ENCODE measurements at regions not wholly inside any gene's neighbourhood (a gene's known extent, or its start where the extent isn't known, plus 50 kb on each side); places are given as distances from the start of the nearest gene placed in this dataset.

DNA sequence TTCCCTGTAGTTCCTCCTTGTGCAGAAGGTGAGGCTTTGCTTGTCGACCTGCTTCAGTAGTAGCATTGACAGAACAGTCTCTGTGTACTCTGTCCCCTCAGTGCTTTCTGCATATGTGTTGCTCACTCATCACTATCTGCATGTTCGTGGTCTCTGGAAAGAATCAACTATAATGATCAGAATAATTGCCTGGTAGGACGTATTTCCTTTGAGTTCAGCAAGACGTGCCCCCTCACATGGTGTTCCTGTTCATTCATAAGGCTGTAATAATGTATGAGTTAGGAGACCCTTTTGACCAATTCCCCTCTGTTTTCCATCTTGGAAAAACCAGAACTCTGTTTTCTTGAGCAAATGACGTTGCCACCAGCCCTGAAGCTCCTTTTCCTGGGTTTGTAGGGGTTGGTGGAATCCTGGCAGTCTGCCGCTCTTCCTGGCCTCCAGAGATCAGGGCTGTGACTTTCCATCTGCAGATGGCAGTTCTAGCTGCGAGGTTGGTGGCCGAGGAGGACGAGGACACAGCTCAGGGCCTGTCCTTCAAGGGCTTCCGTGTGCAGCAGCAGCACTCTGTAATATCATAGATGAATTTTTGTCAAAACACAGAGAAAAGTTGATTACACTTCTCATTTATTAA is 61.9 kb downstream of the EXOSC2 start:
- no peak for ATAC-seq
- POLR2A ChIA-PET = no interaction called here
- DNase-seq (ENCODE audit: low read depth, low spot score) = no peak
- Histone ChIP-seq H3K4me1 (ENCODE audit: control insufficient read depth, insufficient read depth, low read length) (peaks cover 12% of the 10 kb centered on the region), H3K4me3 (no peak overlapping the region), H3K9me3 (replicated peaks; ENCODE audit: control insufficient read depth, insufficient read depth, low read length) (no peaks in the 10 kb centered on the region), H4K20me1 (ENCODE audit: control insufficient read depth, insufficient read depth) (no peaks in the 10 kb centered on the region), H2AFZ (ENCODE audit: control insufficient read depth, low read depth, low read length) (no peak overlapping the region), H3K79me2 (ENCODE audit: control insufficient read depth, insufficient read depth, low read length) (peaks cover 3% of the 10 kb centered on the region), H3K9ac (ENCODE audit: control insufficient read depth, insufficient read depth, low read length) (no peak overlapping the region), H3K27me3 (replicated peaks in 1 of 2; ENCODE audit: control insufficient read depth in 2 of 2, insufficient read depth in 2 of 2, low read length in 1 of 2) (no peaks in the 10 kb centered on the region), H3K27ac (ENCODE audit: control insufficient read depth, insufficient read depth) (no peak overlapping the region; the same call in 1 of the 2 replicates), H3K36me3 (ENCODE audit: control insufficient read depth in 2 of 2, insufficient read depth in 2 of 2, low read length in 1 of 2) (no peaks in the 10 kb centered on the region), H3K4me2 (ENCODE audit: control insufficient read depth, insufficient read depth) (peak overlapping the region; percentile 4; the same call in 1 of the 2 replicates)
- no peak for FAIRE-seq
- WGBS (ENCODE audit: insufficient coverage, insufficient replicate concordance, low lambda C conversion rate, missing lambda C conversion rate) = 70% methylated on average over 10 of the region's 10 CpGs
- intact Hi-C loops (cut with micrococcal nuclease; ENCODE audit: unreplicated experiment) = no loop called here
- CTCF ChIA-PET = interaction anchor here (1.2 to 1.4 kb wide), 3 partner anchors 13 to 115 kb away, joined by 3 to 5 read pairs (median 4); no protein-coding TSS in a partner anchor
- BruUV-seq (replicated peaks) = no TSS peak
- SMC1A ChIA-PET (ENCODE audit: uncharacterized antibody, unreplicated experiment) = interaction anchor here (1.0 to 1.3 kb wide), 3 partner anchors 16 to 115 kb away, joined by 3 to 7 read pairs (median 3); no protein-coding TSS in a partner anchor
- TF ChIP-seq ZNF24 (IDR thresholded peaks at IDR 0.05) = no peak
- in situ Hi-C loops (cut with MboI) = no loop called here
- RAD21 ChIA-PET (ENCODE audit: unreplicated experiment) = interaction anchor here (0.7 to 1.5 kb wide), 2 partner anchors 49 to 62 kb away, joined by 3 read pairs; no protein-coding TSS in a partner anchor

DNA sequence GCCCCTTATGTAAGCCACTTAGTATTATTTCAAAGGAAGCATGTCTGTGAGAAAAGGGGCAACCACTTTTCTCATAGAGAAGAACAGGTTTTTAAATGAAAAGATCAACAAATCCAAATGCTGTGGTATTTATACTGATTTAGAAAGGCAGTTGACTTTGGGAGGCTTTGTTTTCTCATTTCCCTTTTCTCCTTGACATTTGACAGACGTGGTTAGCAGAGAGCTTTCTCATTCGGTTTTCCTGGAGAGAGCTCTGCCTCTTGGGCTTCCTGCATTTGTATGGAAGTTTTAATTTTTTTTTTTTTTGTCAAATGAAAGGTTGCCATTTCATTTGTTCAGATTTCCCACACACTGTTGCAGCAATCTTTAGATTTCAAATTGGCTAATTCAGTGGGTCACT is 62.5 kb downstream of the EXOSC2 start:
- Histone ChIP-seq H3K36me3 (ENCODE audit: control insufficient read depth in 2 of 2, insufficient read depth in 2 of 2, low read length in 1 of 2) (no peaks in the 10 kb centered on the region), H2AFZ (ENCODE audit: control insufficient read depth, low read depth, low read length) (no peak overlapping the region), H3K27ac (ENCODE audit: control insufficient read depth, insufficient read depth) (peak overlapping the region; percentile 24; the same call in 1 of the 2 replicates), H3K4me2 (ENCODE audit: control insufficient read depth, insufficient read depth) (peak overlapping the region; percentile 29), H3K27me3 (replicated peaks in 1 of 2; ENCODE audit: control insufficient read depth in 2 of 2, insufficient read depth in 2 of 2, low read length in 1 of 2) (no peaks in the 10 kb centered on the region), H3K4me1 (ENCODE audit: control insufficient read depth, insufficient read depth, low read length) (peaks cover 13% of the 10 kb centered on the region), H3K79me2 (ENCODE audit: control insufficient read depth, insufficient read depth, low read length) (peaks cover 3% of the 10 kb centered on the region), H3K9me3 (replicated peaks; ENCODE audit: control insufficient read depth, insufficient read depth, low read length) (no peaks in the 10 kb centered on the region), H3K4me3 (no peak overlapping the region), H4K20me1 (ENCODE audit: control insufficient read depth, insufficient read depth) (no peaks in the 10 kb centered on the region), H3K9ac (ENCODE audit: control insufficient read depth, insufficient read depth, low read length) (no peak overlapping the region)
- ChIA-PET SMC1A (ENCODE audit: uncharacterized antibody, unreplicated experiment) (interaction anchor here (1.0 to 2.2 kb wide), 8 partner anchors 11 to 172 kb away, joined by 3 to 9 read pairs (median 3); no protein-coding TSS in a partner anchor), POLR2A (interaction anchor here (1.0 kb wide), 1 partner anchor 41 kb away, joined by 5 read pairs; no protein-coding TSS in a partner anchor), CTCF (interaction anchor here (0.7 to 1.3 kb wide), 4 partner anchors 12 to 136 kb away, joined by 3 to 5 read pairs (median 4); no protein-coding TSS in a partner anchor), RAD21 (ENCODE audit: unreplicated experiment) (interaction anchor here (0.7 to 1.5 kb wide), 2 partner anchors 49 to 63 kb away, joined by 3 read pairs; no protein-coding TSS in a partner anchor)
- DNase-seq (ENCODE audit: low read depth, low spot score) = no peak
- TF ChIP-seq EED (IDR thresholded peaks at IDR 0.05; ENCODE audit: low read depth) (0 out of 2 replicates have a peak, but pooled peaks have one; percentile 13), SPI1 (IDR thresholded peaks at IDR 0.05; ENCODE audit: borderline replicate concordance, insufficient read depth, low read depth, low read length) (peak; percentile 75), RUNX3 (IDR thresholded peaks at IDR 0.05; ENCODE audit: low read length) (peak; percentile 49), BCL11A (IDR thresholded peaks at IDR 0.05; ENCODE audit: low read depth, low read length) (no peak), IKZF2 (IDR thresholded peaks at IDR 0.05) (peak; percentile 41 to 68; a peak in 2 of 4 replicates)
- TF ChIP-seq, protein P1, sequence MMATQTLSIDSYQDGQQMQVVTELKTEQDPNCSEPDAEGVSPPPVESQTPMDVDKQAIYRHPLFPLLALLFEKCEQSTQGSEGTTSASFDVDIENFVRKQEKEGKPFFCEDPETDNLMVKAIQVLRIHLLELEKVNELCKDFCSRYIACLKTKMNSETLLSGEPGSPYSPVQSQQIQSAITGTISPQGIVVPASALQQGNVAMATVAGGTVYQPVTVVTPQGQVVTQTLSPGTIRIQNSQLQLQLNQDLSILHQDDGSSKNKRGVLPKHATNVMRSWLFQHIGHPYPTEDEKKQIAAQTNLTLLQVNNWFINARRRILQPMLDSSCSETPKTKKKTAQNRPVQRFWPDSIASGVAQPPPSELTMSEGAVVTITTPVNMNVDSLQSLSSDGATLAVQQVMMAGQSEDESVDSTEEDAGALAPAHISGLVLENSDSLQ (IDR thresholded peaks at IDR 0.05) = peak; percentile 54
- intact Hi-C loops (cut with micrococcal nuclease; ENCODE audit: unreplicated experiment) = no loop called here
- in situ Hi-C loops (cut with MboI) = no loop called here
- no TSS peak for BruUV-seq (replicated peaks)
- 33% methylated on average over 2 of the region's 2 CpGs for WGBS (ENCODE audit: insufficient coverage, insufficient replicate concordance, low lambda C conversion rate, missing lambda C conversion rate)
- peak; percentile 52 for FAIRE-seq
- ATAC-seq = peak; percentile 38; the same call in 2 of the 3 replicates

Data from GM12878 (cell line).